SK-N-SH treated with all-trans-retinoic acid at 6 μM for 48 hours (cell line): ENCODE measurements at regions not wholly inside any gene's neighbourhood (a gene's known extent, or its start where the extent isn't known, plus 50 kb on each side); places are given as distances from the start of the nearest gene placed in this dataset.

ENCODE experiments used
- ARNTL ChIP-seq: fragments of 450-650 bp; formaldehyde crosslinking; IDR thresholded peaks from 2 replicates; pipeline ENCODE4 v1.5.0; 2020; ENCODE audit warnings: low read depth, mild to moderate bottlenecking, moderate library complexity, borderline replicate concordance
- BACH2 ChIP-seq: fragments of 250-450 bp; sonication (Bioruptor Pico); IDR thresholded peaks from 2 replicates; pipeline ENCODE4 v1.9.0; 2021; ENCODE audit warnings: mild to moderate bottlenecking, borderline replicate concordance
- CSDC2 ChIP-seq: fragments of 250-450 bp; sonication (Bioruptor Pico); IDR thresholded peaks from 2 replicates; pipeline ENCODE4 v1.5.0; 2020; ENCODE audit warnings: mild to moderate bottlenecking, moderate library complexity
- TOX ChIP-seq: fragments of 250-450 bp; sonication (Bioruptor Pico); IDR thresholded peaks from 2 replicates; pipeline ENCODE4 v1.8.0; 2021; ENCODE audit warnings: mild to moderate bottlenecking, moderate library complexity, borderline replicate concordance
- ZFP3 ChIP-seq: fragments of 250-450 bp; sonication (Bioruptor Pico); IDR thresholded peaks from 2 replicates; pipeline ENCODE4 v1.5.0; 2020; ENCODE audit warnings: mild to moderate bottlenecking, moderate library complexity
- ZNF8 ChIP-seq: fragments of 450-650 bp; formaldehyde crosslinking; IDR thresholded peaks from 2 replicates; pipeline ENCODE4 v1.5.0; 2020; ENCODE audit warnings: mild to moderate bottlenecking, moderate library complexity

GRCh38 chr4:38290914-38291313 lies 330.7 kb downstream of the PTTG2 start:
- TF ChIP-seq ARNTL (CRISPR knock-in tag) (no peak), ZNF8 (no peak), TOX (CRISPR knock-in tag) (no peak), BACH2 (CRISPR knock-in tag) (no peak), ZFP3 (no peak), CSDC2 (CRISPR knock-in tag) (no peak)
